Anterior cingulate cortex (tissue), 58 donors: ENCODE measurements at regions not wholly inside any gene's neighbourhood (a gene's known extent, or its start where the extent isn't known, plus 50 kb on each side); places are given as distances from the start of the nearest gene placed in this dataset.
A peak's percentile ranks its signal among the peaks of the same experiment; 100 is the strongest.
"Not testable (repeated sequence)": the region's sequence is repeated elsewhere in the genome, so short reads cannot be mapped to it uniquely, and the experiment has no call there.

Experiments used
- DNase-seq, 58 donors: peaks; one replicate each; lab custom pipeline; 2025; lab: John Stamatoyannopoulos, UW

- DNase-seq = peak in 53 of 58 donors; percentile 17 to 91 (median 75)
Observed at GRCh38 chr11:15819679-15820286, 536.6 kb downstream of the SOX6 start.

- DNase-seq = no peak
Observed at GRCh38 chr11:15821451-15821850, 534.9 kb downstream of the SOX6 start.

GRCh38 chr11:15824060-15824459 lies 532.3 kb downstream of the SOX6 start:
- no peak for DNase-seq

- no peak for DNase-seq
Observed at GRCh38 chr11:15825976-15826650, 530.2 kb downstream of the SOX6 start.

GRCh38 chr11:15826826-15827225 lies 529.5 kb downstream of the SOX6 start:
- DNase-seq = peak in 20 of 58 donors; percentile 3 to 50 (median 18)

DNA sequence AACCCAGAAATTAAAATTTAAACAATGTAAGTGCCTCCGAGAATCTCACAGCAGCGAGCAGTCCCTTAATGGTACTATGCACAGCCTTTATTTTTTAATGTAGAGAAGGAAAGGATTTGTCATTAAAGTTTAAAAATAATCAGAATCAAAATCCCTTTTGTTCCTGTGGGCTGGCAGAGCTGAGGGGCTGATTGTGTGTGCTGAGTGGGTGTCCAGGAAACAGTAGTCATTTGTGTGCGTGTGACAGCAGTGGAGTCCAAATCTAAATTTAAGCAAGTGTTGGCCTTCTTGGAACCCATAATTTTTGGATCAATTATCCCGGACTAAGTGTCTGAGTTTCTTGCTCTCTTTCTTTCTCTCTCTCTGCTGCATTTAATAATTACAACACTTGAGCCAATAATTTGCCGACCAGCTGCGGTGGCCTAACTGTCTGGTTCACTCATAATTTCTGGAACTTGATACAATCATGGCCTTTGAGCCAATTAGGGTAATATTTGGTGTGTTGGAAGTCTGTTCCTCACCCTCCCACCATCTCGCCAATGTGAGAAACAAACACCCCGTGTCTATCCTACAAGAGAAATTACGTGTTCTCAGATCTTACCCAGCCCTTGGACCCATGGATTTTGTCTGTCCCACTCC lies 528.0 kb downstream of the SOX6 start:
- DNase-seq = peak in 16 of 58 donors; percentile 5 to 75 (median 22)

DNA sequence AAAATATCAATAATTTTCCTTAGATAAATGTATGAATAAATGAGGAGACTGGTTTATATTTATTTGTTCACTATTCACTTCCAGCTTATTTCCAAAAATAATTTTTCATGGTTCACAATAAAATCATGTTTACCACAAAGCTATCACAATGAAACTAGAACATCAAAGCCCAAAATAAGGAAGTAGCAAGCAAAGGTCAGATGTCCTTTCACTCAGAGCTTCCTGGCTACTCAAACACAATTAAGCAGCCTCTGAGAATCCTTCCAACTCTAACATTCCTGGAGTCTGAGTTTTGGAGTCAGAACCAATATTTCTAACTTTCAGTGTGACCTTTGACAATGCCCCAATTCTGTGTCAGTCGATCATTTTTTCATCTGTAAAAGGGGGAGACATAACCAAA lies 527.0 kb downstream of the SOX6 start:
- no peak for DNase-seq

DNA sequence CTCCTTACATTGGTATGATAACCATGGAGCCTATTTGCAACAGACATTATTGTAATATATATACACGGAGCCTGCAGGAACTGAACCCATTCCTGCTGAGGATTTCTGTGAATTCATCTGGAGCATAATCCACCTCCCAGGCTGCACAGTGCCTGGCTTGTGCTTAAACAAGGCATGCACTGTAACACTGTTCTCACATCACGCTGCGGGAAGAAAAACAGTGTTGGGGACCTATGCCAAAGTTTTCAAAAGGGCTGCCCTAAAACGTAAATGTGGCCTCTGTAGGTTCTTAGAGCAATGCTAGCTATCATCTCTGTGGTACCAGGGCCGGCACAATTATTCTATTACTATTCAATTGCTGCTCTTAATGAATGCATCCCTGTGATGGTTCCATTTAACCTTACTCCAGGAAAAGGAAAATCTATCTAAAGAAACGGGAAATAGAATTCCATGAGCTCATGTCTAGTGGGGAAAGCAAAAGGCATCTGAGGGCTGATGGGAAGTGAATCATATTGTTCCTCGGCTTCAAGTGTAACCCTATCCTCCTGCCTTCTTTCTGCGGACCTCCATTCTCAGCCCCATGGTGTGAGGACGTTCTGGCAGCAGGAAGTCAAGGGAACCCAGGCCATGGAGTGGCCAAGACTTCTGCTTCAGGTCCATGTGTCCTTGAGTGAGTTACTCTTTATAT lies 525.5 kb downstream of the SOX6 start:
- peak in 9 of 58 donors; percentile 8 to 28 (median 18) for DNase-seq

- no peak for DNase-seq
Observed at GRCh38 chr11:15835788-15836411, 520.4 kb downstream of the SOX6 start.

DNA sequence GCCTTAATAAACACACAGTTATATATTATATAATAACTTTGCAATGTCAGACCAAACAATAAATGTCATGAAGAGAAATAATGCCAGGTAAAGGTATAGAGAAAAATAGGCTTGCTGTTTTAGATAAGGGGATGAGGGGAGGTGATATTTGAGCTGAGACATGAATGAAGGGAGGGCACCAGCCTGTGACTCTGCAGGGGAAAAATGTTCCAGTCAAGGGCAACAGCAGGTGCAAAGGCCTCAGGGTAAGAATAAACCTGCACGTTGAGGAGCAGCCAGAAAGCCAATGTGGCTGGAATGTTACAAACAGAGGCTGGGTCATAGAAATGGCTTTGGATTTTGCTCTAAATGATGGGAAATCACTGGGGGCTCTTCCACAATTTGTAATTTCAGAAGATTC lies 519.6 kb downstream of the SOX6 start:
- DNase-seq = no peak

DNA sequence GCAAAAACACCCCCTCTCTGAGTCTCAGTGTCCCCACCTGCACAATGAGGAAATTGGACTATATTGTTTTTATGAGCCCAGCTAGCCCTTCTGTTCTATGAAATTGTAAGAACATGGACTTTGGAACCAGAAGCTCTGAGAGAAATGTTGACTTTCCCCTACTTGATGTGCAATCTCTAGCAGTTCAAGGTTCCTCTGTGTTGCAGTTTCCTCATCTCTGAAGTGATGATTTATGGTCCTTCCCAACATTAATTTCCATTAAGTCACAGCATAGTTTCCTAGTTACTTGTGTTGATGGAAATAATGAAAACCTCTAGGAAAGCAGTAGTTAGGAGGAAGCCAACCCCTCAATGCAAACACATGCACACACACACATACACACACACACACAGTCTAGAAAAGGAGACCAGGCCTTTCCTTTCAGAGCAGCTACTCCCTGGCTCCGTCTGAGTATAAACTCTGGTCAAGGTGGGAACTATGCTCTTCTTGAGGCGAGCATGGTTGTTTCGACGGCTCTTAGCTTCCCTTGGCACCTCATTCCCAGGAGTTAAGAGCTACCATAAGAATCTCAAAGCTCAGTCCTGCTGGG lies 518.4 kb downstream of the SOX6 start:
- DNase-seq = no peak

GRCh38 chr11:15839061-15839460 lies 517.3 kb downstream of the SOX6 start:
- DNase-seq = no peak

GRCh38 chr11:15840966-15841365 lies 515.4 kb downstream of the SOX6 start:
- no peak for DNase-seq

- DNase-seq = no peak
Observed at GRCh38 chr11:15841931-15842740, 514.2 kb downstream of the SOX6 start.

DNA sequence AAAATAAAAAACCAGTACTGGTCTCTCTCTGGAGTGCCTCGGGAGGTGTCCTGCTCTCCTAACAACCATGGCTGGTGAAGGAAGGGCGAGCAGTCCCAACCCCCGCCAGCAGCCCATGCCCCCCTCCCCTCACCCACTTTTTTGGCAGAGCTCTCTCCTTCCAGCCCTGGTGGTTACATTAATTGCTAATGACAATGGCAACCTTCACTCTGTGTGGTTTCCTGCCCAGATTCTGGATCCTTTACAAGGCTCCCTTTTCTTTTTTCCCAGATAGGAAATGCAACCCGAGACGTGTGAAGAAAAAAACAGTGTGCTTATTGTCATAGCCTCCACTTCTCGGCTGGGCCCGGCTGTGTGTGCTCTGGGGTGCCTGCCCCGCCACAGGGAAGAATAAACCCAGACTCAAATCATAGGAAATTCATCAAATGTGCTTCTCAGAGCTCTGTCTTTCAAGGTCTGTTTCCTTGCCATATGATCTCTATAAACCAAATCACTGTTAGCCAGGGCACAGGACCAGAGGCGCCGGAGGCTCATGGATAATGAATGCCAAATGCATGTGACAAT lies 513.0 kb downstream of the SOX6 start:
- DNase-seq = peak in 46 of 58 donors; percentile 10 to 85 (median 54)

DNA sequence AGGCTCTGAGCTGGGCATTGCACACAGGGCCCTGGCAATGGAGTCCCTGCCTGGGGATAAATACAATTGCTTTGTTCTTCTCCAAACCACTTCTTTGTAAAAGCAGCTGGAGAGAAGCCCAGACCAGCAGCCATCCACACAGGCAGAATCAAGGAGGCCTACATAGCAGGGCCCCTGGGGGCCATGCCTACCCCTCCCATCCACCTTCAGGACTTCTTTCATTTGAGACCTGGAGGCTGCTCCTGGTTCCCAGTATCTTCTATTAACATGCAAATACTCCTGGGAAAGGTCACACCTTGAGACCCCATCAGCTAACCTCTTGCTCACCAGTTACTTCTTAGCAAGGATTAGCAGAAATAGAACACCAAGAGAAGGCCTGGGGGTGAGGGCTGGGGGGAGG lies 511.1 kb downstream of the SOX6 start:
- peak in 51 of 58 donors; percentile 10 to 86 (median 63) for DNase-seq

- no peak for DNase-seq
Observed at GRCh38 chr11:15848631-15849168, 507.6 kb downstream of the SOX6 start.

DNA sequence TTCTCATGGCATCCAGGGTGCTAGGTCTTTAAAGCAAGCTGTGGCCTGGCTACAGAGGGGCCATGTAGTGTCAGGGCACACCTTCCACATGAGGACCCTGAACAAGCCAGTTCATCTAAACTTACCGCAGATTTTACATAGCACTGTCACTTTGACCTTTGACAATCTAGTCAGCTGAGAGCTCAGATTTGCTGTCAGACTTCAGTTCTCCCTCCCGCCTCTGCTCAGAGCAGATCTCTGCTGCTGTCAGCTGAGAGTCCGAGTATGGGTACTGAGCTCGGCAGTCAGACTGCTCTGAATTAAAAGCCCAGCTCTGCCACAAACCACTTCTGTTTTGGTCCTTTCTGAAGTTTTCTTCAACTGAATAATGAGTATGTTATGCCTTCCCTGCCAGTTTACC lies 507.1 kb downstream of the SOX6 start:
- DNase-seq = no peak

GRCh38 chr11:15850335-15850734 lies 506.0 kb downstream of the SOX6 start:
- DNase-seq = not testable (repeated sequence)
